ENCODE measurements at regions not wholly inside any gene's neighbourhood (a gene's known extent, or its start where the extent isn't known, plus 50 kb on each side); places are given as distances from the start of the nearest gene placed in this dataset.
"Not testable (repeated sequence)": the region's sequence is repeated elsewhere in the genome, so short reads cannot be mapped to it uniquely, and the experiment has no call there.

DNA sequence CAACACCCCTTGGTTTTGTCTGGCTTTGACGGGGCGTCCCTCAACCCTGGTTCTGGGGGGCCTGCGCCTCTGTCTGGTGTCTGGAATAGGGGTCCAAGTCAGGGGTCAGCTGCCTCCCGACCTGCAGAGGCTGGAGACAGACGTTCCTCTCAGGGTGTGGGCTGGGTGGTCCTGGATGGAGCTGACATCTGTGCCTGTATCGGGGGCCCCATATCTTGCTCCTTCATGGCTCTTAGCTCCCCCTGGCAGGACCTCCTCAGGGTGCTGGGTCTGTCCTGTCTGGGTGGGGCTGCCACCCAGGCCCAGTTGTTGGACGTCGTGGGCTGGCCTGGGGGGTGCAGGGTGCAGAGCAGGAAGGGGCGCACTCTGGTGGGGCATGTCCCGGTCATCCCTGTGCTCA lies 374.8 kb downstream of the TMEM121 start:
- no peak overlapping the region for H3K27ac ChIP-seq (replicated peaks)
- intact Hi-C loops (cut with micrococcal nuclease) = no loop called here
- TF ChIP-seq, protein P1, sequence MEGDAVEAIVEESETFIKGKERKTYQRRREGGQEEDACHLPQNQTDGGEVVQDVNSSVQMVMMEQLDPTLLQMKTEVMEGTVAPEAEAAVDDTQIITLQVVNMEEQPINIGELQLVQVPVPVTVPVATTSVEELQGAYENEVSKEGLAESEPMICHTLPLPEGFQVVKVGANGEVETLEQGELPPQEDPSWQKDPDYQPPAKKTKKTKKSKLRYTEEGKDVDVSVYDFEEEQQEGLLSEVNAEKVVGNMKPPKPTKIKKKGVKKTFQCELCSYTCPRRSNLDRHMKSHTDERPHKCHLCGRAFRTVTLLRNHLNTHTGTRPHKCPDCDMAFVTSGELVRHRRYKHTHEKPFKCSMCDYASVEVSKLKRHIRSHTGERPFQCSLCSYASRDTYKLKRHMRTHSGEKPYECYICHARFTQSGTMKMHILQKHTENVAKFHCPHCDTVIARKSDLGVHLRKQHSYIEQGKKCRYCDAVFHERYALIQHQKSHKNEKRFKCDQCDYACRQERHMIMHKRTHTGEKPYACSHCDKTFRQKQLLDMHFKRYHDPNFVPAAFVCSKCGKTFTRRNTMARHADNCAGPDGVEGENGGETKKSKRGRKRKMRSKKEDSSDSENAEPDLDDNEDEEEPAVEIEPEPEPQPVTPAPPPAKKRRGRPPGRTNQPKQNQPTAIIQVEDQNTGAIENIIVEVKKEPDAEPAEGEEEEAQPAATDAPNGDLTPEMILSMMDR (IDR thresholded peaks at IDR 0.05; ENCODE audit: borderline replicate concordance) = no peak
- no peak overlapping the region for H3K4me3 ChIP-seq
- DNase-seq = no peak
- peaks cover 9% of the 10 kb centered on the region for H3K9me3 ChIP-seq (replicated peaks)
- H3K4me1 ChIP-seq = no peaks in the 10 kb centered on the region
- H3K27me3 ChIP-seq (ENCODE audit: low read depth) = peaks cover 35% of the 10 kb centered on the region
- H3K36me3 ChIP-seq = no peaks in the 10 kb centered on the region

DNA sequence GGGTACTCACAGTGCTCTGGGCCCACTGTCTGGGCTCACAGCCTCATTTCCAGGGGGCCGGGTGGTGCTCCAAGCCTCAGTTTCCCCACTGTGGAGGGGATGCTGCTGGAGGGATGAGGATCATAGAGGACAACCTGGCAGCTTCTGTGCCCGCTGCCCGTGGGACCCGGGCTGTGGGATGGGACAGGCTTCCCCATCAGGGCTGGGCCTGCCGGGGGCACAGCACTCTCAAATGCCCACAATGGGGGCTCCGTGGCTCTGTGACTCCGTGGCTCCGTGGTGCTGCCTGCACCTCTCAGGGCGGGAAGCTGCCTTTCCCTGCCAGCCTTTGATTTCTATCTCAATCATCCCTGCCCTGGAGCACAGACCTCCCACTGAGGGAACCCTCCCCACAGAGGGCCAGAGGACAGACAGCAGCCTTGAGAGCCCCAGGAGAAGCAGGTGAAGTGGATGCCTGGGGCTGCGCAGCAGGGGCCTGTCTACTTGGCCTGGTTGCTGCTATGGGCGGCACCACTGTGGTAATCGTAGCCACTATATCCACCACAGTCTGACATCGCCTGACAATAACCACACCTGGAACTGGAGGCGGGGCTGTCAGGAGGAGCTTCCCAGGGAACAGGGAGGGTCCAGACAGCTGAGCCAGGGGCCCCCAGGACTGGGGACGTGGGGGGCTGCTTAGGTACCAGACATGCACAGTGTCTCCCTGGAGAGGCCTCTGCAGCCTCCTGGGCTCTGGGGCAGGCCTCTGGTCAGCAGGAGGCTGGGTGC lies 375.9 kb downstream of the TMEM121 start:
- no peak for DNase-seq
- intact Hi-C loops (cut with micrococcal nuclease) = no loop called here

GRCh38 chr14:105902899-105903165 lies 376.4 kb downstream of the TMEM121 start:
- H3K27ac ChIP-seq (replicated peaks); H3K4me3 ChIP-seq; intact Hi-C loops (cut with micrococcal nuclease); DNase-seq; H3K36me3 ChIP-seq; H3K4me1 ChIP-seq: not testable (repeated sequence)
- peaks cover 13% of the 10 kb centered on the region for H3K9me3 ChIP-seq (replicated peaks)
- H3K27me3 ChIP-seq (ENCODE audit: low read depth) = peaks cover 41% of the 10 kb centered on the region

More for the DNA sequence above, 375.9 kb downstream of the TMEM121 start:
- no peak overlapping the region for H3K4me3 ChIP-seq
- H3K9me3 ChIP-seq (replicated peaks) = peaks cover 15% of the 10 kb centered on the region
- H3K27ac ChIP-seq (replicated peaks) = no peak overlapping the region
- H3K36me3 ChIP-seq = no peaks in the 10 kb centered on the region
- TF ChIP-seq, protein P1 (IDR thresholded peaks at IDR 0.05; ENCODE audit: borderline replicate concordance) = no peak
- peaks cover 39% of the 10 kb centered on the region for H3K27me3 ChIP-seq (ENCODE audit: low read depth)
- no peaks in the 10 kb centered on the region for H3K4me1 ChIP-seq

- Histone ChIP-seq H3K27me3 (ENCODE audit: low read depth) (peaks cover 49% of the 10 kb centered on the region), H3K9me3 (replicated peaks) (peaks cover 13% of the 10 kb centered on the region), H3K4me1 (no peaks in the 10 kb centered on the region), H3K27ac (replicated peaks) (no peak overlapping the region), H3K36me3 (no peaks in the 10 kb centered on the region), H3K4me3 (no peak overlapping the region)
- no peak for DNase-seq
- intact Hi-C loops (cut with micrococcal nuclease) = no loop called here
- TF ChIP-seq, protein P1 (IDR thresholded peaks at IDR 0.05; ENCODE audit: borderline replicate concordance) = no peak
Observed at GRCh38 chr14:105903971-105904370, 377.6 kb downstream of the TMEM121 start.

DNA sequence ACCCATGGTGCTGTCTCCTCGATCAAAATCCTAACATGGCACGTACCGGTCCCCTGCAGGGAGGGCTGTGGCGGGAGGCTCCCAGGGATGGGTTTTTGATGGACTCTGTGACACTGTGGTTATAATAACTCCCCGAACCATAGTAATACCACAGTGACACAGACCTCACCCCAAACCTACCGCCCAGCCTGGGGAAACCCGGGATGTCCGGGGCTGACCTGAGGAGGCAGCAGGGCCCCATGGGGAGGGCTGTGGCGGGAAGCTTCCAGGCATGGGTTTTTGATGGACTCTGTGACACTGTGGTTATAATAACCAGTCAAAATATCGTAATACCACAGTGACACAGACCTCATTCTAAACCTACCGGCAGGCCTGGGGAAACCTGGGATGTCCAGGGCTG lies 378.0 kb downstream of the TMEM121 start:
- Histone ChIP-seq H3K27me3 (ENCODE audit: low read depth) (peaks cover 48% of the 10 kb centered on the region), H3K9me3 (replicated peaks) (peaks cover 13% of the 10 kb centered on the region), H3K36me3 (no peaks in the 10 kb centered on the region), H3K27ac (replicated peaks) (no peak overlapping the region), H3K4me3 (no peak overlapping the region), H3K4me1 (no peaks in the 10 kb centered on the region)
- intact Hi-C loops (cut with micrococcal nuclease) = no loop called here
- DNase-seq = no peak
- TF ChIP-seq, protein P1 (IDR thresholded peaks at IDR 0.05; ENCODE audit: borderline replicate concordance) = no peak

DNA sequence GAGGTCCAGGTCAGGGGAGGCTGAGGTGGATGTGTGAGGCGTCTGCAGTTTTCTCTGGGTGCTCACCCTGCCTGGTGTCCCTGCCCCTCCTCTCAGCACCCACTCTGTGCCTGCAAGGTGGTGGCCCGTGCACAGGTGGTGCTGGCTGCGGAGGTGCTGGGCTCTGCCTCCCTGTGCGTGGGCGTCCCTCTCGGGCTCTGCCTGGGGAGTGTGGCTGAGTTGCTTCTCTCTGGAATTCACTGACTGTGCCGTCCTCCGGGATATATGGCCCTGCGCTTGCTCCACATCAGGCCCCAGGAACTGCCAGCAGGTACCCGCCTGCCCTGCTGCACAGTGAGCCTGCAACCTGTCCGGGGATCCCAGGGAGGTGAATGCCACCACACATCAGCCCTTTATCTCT lies 379.1 kb downstream of the TMEM121 start:
- Histone ChIP-seq H3K4me1 (no peaks in the 10 kb centered on the region), H3K9me3 (replicated peaks) (peaks cover 13% of the 10 kb centered on the region), H3K4me3 (no peak overlapping the region), H3K36me3 (no peaks in the 10 kb centered on the region), H3K27ac (replicated peaks) (no peak overlapping the region), H3K27me3 (ENCODE audit: low read depth) (peaks cover 38% of the 10 kb centered on the region)
- no peak for DNase-seq
- TF ChIP-seq, protein P1 (IDR thresholded peaks at IDR 0.05; ENCODE audit: borderline replicate concordance) = no peak
- intact Hi-C loops (cut with micrococcal nuclease) = no loop called here
